ENCODE measurements at regions not wholly inside any gene's neighbourhood (a gene's known extent, or its start where the extent isn't known, plus 50 kb on each side); places are given as distances from the start of the nearest gene placed in this dataset.

DNA sequence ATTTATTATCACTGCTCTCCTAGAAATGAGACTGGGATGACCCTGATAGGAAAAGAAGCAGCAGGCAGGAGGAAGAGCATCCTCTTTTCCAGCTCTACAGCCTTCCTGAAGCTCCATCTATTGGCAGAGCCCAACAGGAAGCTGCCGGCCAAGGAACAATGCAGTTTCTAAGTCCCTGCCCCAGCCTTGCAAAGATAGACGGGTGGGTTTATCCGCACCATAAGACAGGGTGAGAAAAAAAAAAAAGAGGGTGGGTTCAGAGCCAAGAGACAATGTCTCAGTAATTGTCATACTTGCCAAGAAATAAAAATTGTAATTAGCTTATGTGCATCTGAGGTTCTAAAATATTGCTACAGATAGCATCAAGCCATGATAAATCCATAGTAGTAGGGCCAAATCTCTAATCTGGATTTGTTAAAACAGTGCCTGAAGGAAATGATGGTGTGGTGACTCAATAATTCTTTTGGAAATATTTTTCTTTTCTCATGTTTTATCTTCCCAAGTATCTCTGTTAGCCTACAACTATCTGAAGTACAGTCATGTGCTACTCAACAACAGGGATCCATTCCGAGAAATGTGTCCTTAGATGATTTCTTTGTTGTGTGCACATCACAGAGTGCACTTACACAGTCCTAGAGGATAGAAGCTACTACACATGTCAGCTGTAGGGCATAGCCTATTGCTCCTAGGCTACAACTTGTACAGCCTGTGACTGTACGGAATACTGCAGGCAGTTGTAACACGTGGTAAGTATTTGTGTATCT lies 242.9 kb upstream of the CXCL12 start:
- peaks cover 0 to 3% of the 10 kb centered on the region in 2 donors for H3K4me1 ChIP-seq
- no peak overlapping the region for H3K4me3 ChIP-seq (replicated peaks in 1 of 3)
- H3K27me3 ChIP-seq, result no peaks in the 10 kb centered on the region
- WGBS, 2 donors, result 71 to 72% methylated on average over 6 of the region's 6 CpGs
- no peaks in the 10 kb centered on the region for H3K36me3 ChIP-seq
- no peak overlapping the region for H3K27ac ChIP-seq
- intact Hi-C loops (cut with DNase I), result no loop called here
- TF ChIP-seq, protein P1, sequence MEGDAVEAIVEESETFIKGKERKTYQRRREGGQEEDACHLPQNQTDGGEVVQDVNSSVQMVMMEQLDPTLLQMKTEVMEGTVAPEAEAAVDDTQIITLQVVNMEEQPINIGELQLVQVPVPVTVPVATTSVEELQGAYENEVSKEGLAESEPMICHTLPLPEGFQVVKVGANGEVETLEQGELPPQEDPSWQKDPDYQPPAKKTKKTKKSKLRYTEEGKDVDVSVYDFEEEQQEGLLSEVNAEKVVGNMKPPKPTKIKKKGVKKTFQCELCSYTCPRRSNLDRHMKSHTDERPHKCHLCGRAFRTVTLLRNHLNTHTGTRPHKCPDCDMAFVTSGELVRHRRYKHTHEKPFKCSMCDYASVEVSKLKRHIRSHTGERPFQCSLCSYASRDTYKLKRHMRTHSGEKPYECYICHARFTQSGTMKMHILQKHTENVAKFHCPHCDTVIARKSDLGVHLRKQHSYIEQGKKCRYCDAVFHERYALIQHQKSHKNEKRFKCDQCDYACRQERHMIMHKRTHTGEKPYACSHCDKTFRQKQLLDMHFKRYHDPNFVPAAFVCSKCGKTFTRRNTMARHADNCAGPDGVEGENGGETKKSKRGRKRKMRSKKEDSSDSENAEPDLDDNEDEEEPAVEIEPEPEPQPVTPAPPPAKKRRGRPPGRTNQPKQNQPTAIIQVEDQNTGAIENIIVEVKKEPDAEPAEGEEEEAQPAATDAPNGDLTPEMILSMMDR (IDR thresholded peaks at IDR 0.05), result no peak
- no peak for TF ChIP-seq POLR2A (IDR thresholded peaks at IDR 0.05)
- no peak for DNase-seq
- H3K9me3 ChIP-seq, result no peaks in the 10 kb centered on the region

DNA sequence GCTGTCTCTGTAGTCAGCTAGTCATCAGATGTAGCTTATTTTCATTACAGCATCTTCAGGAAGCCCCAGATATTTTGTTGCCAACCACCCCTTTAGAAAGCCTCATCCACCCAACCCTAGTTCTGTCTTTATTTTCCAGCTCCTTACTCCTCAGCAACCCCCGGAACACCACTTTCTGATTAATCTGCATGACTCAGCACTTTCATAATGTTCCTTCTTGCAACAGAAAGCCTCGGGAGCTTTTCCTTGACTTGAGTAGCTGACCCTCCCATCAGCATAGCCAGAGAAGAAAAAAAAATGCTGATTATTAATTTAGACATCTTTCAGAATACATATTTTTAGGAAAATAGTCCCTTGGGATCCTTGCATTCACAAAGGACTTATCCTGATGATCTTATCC lies 244.0 kb upstream of the CXCL12 start:
- DNase-seq, result no peak
- intact Hi-C loops (cut with DNase I), result no loop called here
- Histone ChIP-seq H3K36me3 (no peaks in the 10 kb centered on the region), H3K27me3 (no peaks in the 10 kb centered on the region), H3K27ac (no peak overlapping the region), H3K4me1 (peaks cover 0 to 3% of the 10 kb centered on the region in 2 donors), H3K9me3 (no peaks in the 10 kb centered on the region), H3K4me3 (replicated peaks in 1 of 3) (no peak overlapping the region)
- no peak for TF ChIP-seq POLR2A (IDR thresholded peaks at IDR 0.05)
- TF ChIP-seq, protein P1 (IDR thresholded peaks at IDR 0.05), result no peak
- 25 to 28% methylated on average over 2 of the region's 2 CpGs for WGBS, 2 donors

DNA sequence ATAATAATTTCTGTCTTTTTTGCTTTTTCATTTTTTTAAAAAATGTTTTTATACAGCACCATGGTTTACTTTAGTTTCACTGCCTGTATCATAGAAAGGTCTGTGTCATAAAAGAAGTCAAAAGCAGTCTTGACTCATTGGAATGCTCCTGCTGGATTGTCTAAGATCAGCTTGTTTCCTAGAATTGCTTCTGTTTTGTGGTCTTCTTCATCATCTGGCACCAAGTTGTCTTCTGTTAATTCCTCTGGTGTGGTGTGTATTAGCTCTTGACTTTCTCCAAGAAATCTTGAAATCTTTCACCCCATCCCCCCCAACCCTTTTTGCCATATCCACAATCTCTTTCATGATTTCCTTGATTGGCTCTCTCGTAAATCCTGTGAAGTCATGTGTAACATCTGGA lies 250.3 kb upstream of the CXCL12 start:
- WGBS, 2 donors, result 56 to 64% methylated on average over 1 of the region's 1 CpG
- Histone ChIP-seq H3K27me3 (no peaks in the 10 kb centered on the region), H3K4me1 (no peaks in the 10 kb centered on the region), H3K36me3 (no peaks in the 10 kb centered on the region), H3K4me3 (replicated peaks in 1 of 3) (no peak overlapping the region), H3K27ac (no peak overlapping the region), H3K9me3 (no peaks in the 10 kb centered on the region)
- intact Hi-C loops (cut with DNase I), result no loop called here
- no peak for DNase-seq
- TF ChIP-seq, protein P1 (IDR thresholded peaks at IDR 0.05), result no peak
- TF ChIP-seq POLR2A (IDR thresholded peaks at IDR 0.05), result no peak

DNA sequence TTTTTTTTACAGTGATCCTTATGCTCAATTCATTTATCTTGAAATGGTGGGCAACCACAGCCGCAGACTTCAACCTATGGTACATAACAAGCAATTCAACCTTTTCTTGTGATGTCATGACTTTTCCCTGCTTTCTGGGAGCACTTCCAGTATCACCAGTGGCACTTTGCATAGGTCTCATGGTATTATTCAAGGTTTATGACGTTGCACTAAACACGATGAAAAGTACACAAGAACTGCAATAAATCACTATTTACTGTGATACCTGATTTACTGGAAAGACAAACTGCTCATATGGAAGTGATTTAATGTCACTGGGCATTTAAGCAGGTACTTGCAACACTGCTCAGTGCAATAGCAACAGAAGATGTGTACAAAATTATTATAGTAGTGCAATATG lies 251.7 kb upstream of the CXCL12 start:
- Histone ChIP-seq H3K4me1 (no peaks in the 10 kb centered on the region), H3K27me3 (no peaks in the 10 kb centered on the region), H3K36me3 (no peaks in the 10 kb centered on the region), H3K27ac (no peak overlapping the region), H3K4me3 (replicated peaks in 1 of 3) (no peak overlapping the region), H3K9me3 (no peaks in the 10 kb centered on the region)
- DNase-seq, result no peak
- intact Hi-C loops (cut with DNase I), result no loop called here
- TF ChIP-seq, protein P1 (IDR thresholded peaks at IDR 0.05), result no peak
- TF ChIP-seq POLR2A (IDR thresholded peaks at IDR 0.05), result no peak
- WGBS, 2 donors, result 89 to 92% methylated on average over 3 of the region's 3 CpGs

DNA sequence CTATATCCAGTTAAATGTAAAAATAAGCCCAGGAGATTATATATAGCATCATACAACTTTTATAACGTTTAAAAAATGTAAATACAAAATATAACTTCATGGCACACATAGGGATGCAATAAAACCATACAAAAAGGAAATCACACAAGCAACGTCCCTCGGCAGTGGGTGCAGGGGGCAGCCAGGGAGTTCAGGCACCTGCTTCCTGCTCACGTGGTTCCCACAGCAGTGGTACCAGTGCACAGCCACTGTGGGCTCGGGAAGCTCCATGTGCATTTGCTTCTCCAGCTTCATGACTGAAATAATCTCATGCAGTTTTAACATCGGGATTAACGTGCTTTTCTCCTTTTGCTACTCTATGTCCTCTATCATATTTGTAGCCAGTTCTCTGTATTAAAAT lies 255.5 kb upstream of the CXCL12 start:
- Histone ChIP-seq H3K36me3 (no peaks in the 10 kb centered on the region), H3K4me3 (replicated peaks in 1 of 3) (no peak overlapping the region), H3K9me3 (no peaks in the 10 kb centered on the region), H3K27me3 (no peaks in the 10 kb centered on the region), H3K4me1 (no peaks in the 10 kb centered on the region), H3K27ac (no peak overlapping the region)
- intact Hi-C loops (cut with DNase I), result no loop called here
- no peak for DNase-seq
- WGBS, 2 donors, result 75 to 78% methylated on average over 7 of the region's 7 CpGs
- no peak for TF ChIP-seq POLR2A (IDR thresholded peaks at IDR 0.05)
- TF ChIP-seq, protein P1 (IDR thresholded peaks at IDR 0.05), result no peak

Data from thyroid gland (tissue), 4 donors.